MM.1S (cell line): ENCODE measurements at regions not wholly inside any gene's neighbourhood (a gene's known extent, or its start where the extent isn't known, plus 50 kb on each side); places are given as distances from the start of the nearest gene placed in this dataset.

ENCODE experiments used
- DNase-seq: peaks from one replicate; pipeline ENCODE4 v3.0.0-alpha.2; 2015
- H2AFZ ChIP-seq: fragments of 300-600 bp; sonication (generic); 2 replicates; pipeline ENCODE4 v1.6.0; 2016; ENCODE audit warnings: antibody characterized with exemption, low read length
- H3F3A ChIP-seq: fragments of 300-600 bp; sonication (generic); 2 replicates; pipeline ENCODE4 v1.6.1; 2016; ENCODE audit warnings: mild to moderate bottlenecking, antibody characterized with exemption, low read length, moderate library complexity, mixed read lengths; ENCODE audit not compliant: insufficient read depth
- H3K27ac ChIP-seq: fragments of 300-600 bp; sonication (generic); 2 replicates; pipeline ENCODE4 v1.5.1; 2016; ENCODE audit warnings: mild to moderate bottlenecking, low read length
- H3K27me3 ChIP-seq: fragments of 300-600 bp; sonication (generic); replicated peaks from 2 replicates; pipeline ENCODE4 v1.6.0; 2016; ENCODE audit warnings: low read length; ENCODE audit not compliant: insufficient read depth
- H3K36me3 ChIP-seq: fragments of 300-600 bp; sonication (generic); replicated peaks from 2 replicates; pipeline ENCODE4 v1.6.1; 2016; ENCODE audit warnings: mild to moderate bottlenecking, low read length, mixed read lengths; ENCODE audit not compliant: insufficient read depth
- H3K4me1 ChIP-seq: fragments of 300-600 bp; sonication (generic); 2 replicates; pipeline ENCODE4 v1.6.1; 2016; ENCODE audit warnings: low read length, mixed read lengths
- H3K4me2 ChIP-seq: fragments of 300-600 bp; sonication (generic); 2 replicates; pipeline ENCODE4 v1.6.0; 2016; ENCODE audit warnings: low read depth, low read length
- H3K4me3 ChIP-seq: fragments of 300-600 bp; sonication (generic); 2 replicates; pipeline ENCODE4 v1.5.1; 2016; ENCODE audit warnings: low read length, mixed read lengths
- H3K79me2 ChIP-seq: fragments of 300-600 bp; sonication (generic); 2 replicates; pipeline ENCODE4 v1.6.1; 2016; ENCODE audit warnings: mixed run types, low read length, mixed read lengths
- H3K9ac ChIP-seq: fragments of 300-600 bp; sonication (generic); 2 replicates; pipeline ENCODE4 v1.6.1; 2016; ENCODE audit warnings: low read length, mixed read lengths
- H3K9me2 ChIP-seq: fragments of 300-600 bp; sonication (generic); replicated peaks from 2 replicates; pipeline ENCODE4 v1.6.1; 2016; ENCODE audit warnings: mild to moderate bottlenecking, low read length, mixed read lengths; ENCODE audit not compliant: insufficient read depth
- H3K9me3 ChIP-seq: fragments of 300-600 bp; sonication (generic); replicated peaks from 2 replicates; pipeline ENCODE4 v1.6.1; 2016; ENCODE audit warnings: mild to moderate bottlenecking, low read length, mixed read lengths; ENCODE audit not compliant: insufficient read depth
- H4K20me1 ChIP-seq: fragments of 300-600 bp; sonication (generic); 2 replicates; pipeline ENCODE4 v1.6.1; 2016; ENCODE audit warnings: mild to moderate bottlenecking, low read length, moderate library complexity, mixed read lengths; ENCODE audit not compliant: insufficient read depth
- EZH2 ChIP-seq: fragments of 300-600 bp; sonication (generic); optimal IDR thresholded peaks from 2 replicates; pipeline ENCODE3; 2017; ENCODE audit warnings: low read depth, mild to moderate bottlenecking, antibody characterized with exemption, low read length, mixed read lengths
- EZH2phosphoT487 ChIP-seq: fragments of 300-600 bp; sonication (generic); IDR thresholded peaks from 2 replicates; pipeline ENCODE4 v1.6.1; 2018; ENCODE audit warnings: antibody characterized with exemption, low read length
- TF ChIP-seq, protein P1 (sequence below): fragments of 300-600 bp; sonication (generic); IDR thresholded peaks from 2 replicates; pipeline ENCODE4 v1.5.1; 2016; ENCODE audit warnings: antibody characterized with exemption, low read length, mixed read lengths

DNA sequence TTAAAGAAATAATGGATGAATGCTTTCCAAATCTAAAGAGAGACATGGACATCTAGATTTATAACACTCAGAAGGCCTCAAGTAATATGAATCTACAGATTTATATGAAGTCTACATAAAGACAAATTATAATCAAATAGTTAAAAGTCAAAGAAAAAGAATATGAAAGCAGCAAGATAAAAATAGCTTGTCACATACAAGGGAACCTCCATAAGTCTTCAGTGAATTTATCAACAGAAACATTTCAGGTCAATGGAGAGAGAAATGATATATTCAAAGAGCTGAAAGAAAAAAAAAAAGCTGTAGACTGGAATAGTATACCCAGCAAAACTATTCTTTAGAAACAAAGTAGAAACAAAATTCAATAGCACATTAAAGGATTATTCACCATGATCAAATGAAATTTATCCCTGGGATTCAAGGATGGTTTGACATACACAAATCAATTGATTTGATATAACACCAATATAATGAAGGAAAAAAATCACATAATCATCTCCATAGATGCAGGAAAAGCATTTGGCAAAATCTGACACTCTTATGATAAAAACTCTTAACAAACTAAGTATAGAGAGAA is 346.6 kb upstream of the PABPC4L start:
- no peak overlapping the region for H3K27ac ChIP-seq
- TF ChIP-seq EZH2 (no peak), EZH2phosphoT487 (no peak)
- TF ChIP-seq, protein P1, sequence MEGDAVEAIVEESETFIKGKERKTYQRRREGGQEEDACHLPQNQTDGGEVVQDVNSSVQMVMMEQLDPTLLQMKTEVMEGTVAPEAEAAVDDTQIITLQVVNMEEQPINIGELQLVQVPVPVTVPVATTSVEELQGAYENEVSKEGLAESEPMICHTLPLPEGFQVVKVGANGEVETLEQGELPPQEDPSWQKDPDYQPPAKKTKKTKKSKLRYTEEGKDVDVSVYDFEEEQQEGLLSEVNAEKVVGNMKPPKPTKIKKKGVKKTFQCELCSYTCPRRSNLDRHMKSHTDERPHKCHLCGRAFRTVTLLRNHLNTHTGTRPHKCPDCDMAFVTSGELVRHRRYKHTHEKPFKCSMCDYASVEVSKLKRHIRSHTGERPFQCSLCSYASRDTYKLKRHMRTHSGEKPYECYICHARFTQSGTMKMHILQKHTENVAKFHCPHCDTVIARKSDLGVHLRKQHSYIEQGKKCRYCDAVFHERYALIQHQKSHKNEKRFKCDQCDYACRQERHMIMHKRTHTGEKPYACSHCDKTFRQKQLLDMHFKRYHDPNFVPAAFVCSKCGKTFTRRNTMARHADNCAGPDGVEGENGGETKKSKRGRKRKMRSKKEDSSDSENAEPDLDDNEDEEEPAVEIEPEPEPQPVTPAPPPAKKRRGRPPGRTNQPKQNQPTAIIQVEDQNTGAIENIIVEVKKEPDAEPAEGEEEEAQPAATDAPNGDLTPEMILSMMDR = no peak
- no peaks in the 10 kb centered on the region for H3K36me3 ChIP-seq
- H3K4me2 ChIP-seq = no peak overlapping the region
- DNase-seq = no peak
- no peaks in the 10 kb centered on the region for H3K9me3 ChIP-seq
- no peaks in the 10 kb centered on the region for H3K9me2 ChIP-seq
- no peak overlapping the region for H3K4me3 ChIP-seq
- H3K9ac ChIP-seq = no peak overlapping the region
- H4K20me1 ChIP-seq = no peaks in the 10 kb centered on the region
- no peaks in the 10 kb centered on the region for H3F3A ChIP-seq
- H3K27me3 ChIP-seq = no peaks in the 10 kb centered on the region
- no peaks in the 10 kb centered on the region for H3K4me1 ChIP-seq
- no peaks in the 10 kb centered on the region for H3K79me2 ChIP-seq
- no peak overlapping the region for H2AFZ ChIP-seq

DNA sequence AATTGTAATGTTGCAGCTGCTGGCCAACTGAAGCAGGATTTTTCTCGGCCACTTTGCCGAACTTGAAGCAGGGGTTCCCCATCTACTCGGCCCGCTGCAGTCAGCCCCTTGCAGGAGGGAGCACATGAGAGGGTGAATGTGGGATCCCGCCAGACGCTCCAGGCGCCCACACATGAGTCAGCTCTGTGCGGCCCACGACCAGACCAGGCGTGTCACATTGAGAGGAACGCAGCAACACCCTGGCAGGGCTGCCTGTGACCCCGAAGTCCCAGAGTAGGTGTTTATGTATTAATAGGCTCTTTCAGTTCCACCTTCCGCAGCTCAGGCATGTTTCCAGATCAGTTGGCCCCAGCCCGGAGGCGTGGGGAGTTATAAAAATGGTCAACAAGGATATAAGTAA is 344.7 kb upstream of the PABPC4L start:
- Histone ChIP-seq H3K4me2 (no peak overlapping the region), H3K36me3 (no peaks in the 10 kb centered on the region), H3K9ac (no peak overlapping the region), H2AFZ (no peak overlapping the region), H3K4me3 (no peak overlapping the region), H3K79me2 (no peaks in the 10 kb centered on the region), H3K27me3 (no peaks in the 10 kb centered on the region), H3K9me2 (no peaks in the 10 kb centered on the region), H3F3A (no peaks in the 10 kb centered on the region), H3K9me3 (no peaks in the 10 kb centered on the region), H3K27ac (no peak overlapping the region), H4K20me1 (no peaks in the 10 kb centered on the region), H3K4me1 (no peaks in the 10 kb centered on the region)
- DNase-seq = no peak
- TF ChIP-seq EZH2phosphoT487 = no peak
- TF ChIP-seq, protein P1 = no peak
- no peak for TF ChIP-seq EZH2

DNA sequence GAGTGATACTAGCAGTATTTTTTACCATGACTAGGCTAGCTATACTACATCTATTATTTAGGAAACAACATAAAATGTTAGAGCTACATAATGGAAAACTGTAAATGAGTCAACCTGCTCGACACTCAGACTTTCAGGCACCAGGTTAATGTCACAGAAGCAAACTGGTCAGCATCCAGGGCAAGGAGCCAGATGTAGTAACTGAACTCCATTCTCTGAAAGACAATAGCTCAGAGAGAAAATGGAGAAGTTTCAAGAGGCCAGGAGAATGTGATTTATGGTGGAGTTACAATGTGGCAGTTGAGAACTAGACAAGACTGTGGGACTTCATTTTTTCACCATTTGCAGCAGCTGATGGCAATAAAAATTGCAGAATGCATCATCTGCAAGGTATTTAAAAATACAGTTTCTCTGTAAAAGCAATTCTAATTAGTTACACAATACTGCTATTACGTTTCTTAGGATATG is 342.7 kb upstream of the PABPC4L start:
- no peak overlapping the region for H3K9ac ChIP-seq
- no peak for DNase-seq
- H3K9me2 ChIP-seq = no peaks in the 10 kb centered on the region
- TF ChIP-seq, protein P1 = no peak
- TF ChIP-seq EZH2 (no peak), EZH2phosphoT487 (no peak)
- H3K4me2 ChIP-seq = no peak overlapping the region
- H3K4me3 ChIP-seq = no peak overlapping the region
- H3K79me2 ChIP-seq = no peaks in the 10 kb centered on the region
- H3K4me1 ChIP-seq = no peaks in the 10 kb centered on the region
- no peaks in the 10 kb centered on the region for H4K20me1 ChIP-seq
- H3K9me3 ChIP-seq = no peaks in the 10 kb centered on the region
- H3K36me3 ChIP-seq = no peaks in the 10 kb centered on the region
- no peak overlapping the region for H2AFZ ChIP-seq
- H3F3A ChIP-seq = no peaks in the 10 kb centered on the region
- no peak overlapping the region for H3K27ac ChIP-seq
- H3K27me3 ChIP-seq = no peaks in the 10 kb centered on the region
